HEK293T (cell line): ENCODE measurements at regions not wholly inside any gene's neighbourhood (a gene's known extent, or its start where the extent isn't known, plus 50 kb on each side); places are given as distances from the start of the nearest gene placed in this dataset.

Experiments used
- CTBP1 ChIP-seq: fragments of 450-650 bp; IDR thresholded peaks from 2 replicates; pipeline ENCODE4 v1.6.1; 2016; ENCODE audit warnings: borderline replicate concordance
- SUZ12 ChIP-seq: fragments of 450-650 bp; IDR thresholded peaks from 2 replicates; pipeline ENCODE4 v1.6.1; 2016; ENCODE audit warnings: mild to moderate bottlenecking

- no peak for TF ChIP-seq SUZ12
- TF ChIP-seq CTBP1: no peak
Observed at GRCh38 chr1:55618199-55618598, 403.0 kb upstream of the USP24 start.
